Neural progenitor cell (in vitro differentiated cells): ENCODE measurements at regions not wholly inside any gene's neighbourhood (a gene's known extent, or its start where the extent isn't known, plus 50 kb on each side); places are given as distances from the start of the nearest gene placed in this dataset.
A peak's percentile ranks its signal among the peaks of the same experiment; 100 is the strongest.

Experiments
- DNase-seq: peaks from one replicate; pipeline ENCODE4 v3.0.0-alpha.2; 2016; ENCODE audit warnings: low spot score
- H2AFZ ChIP-seq: fragments of 200-600 bp; sonication (generic); replicated peaks from 2 replicates; pipeline ENCODE4 v1.6.1; 2016; ENCODE audit warnings: antibody characterized with exemption
- H3F3A ChIP-seq: fragments of 200-600 bp; sonication (generic); 2 replicates; pipeline ENCODE4 v1.6.1; 2016; ENCODE audit warnings: antibody characterized with exemption, low read depth
- H3K27ac ChIP-seq: fragments of 200-600 bp; sonication (generic); 2 replicates; pipeline ENCODE4 v1.5.1; 2016; ENCODE audit warnings: mild to moderate bottlenecking
- H3K27me3 ChIP-seq: fragments of 200-600 bp; sonication (generic); 2 replicates; pipeline ENCODE4 v1.6.1; 2016; ENCODE audit warnings: mild to moderate bottlenecking, moderate library complexity
- H3K36me3 ChIP-seq: fragments of 200-600 bp; sonication (generic); 2 replicates; pipeline ENCODE4 v1.5.1; 2016
- H3K4me1 ChIP-seq: fragments of 200-600 bp; sonication (generic); 2 replicates; pipeline ENCODE4 v1.6.1; 2016; ENCODE audit warnings: mixed run types
- H3K4me2 ChIP-seq: fragments of 200-600 bp; sonication (generic); 2 replicates; pipeline ENCODE4 v1.6.1; 2016
- H3K4me3 ChIP-seq: fragments of 200-600 bp; sonication (generic); 2 replicates; pipeline ENCODE4 v1.5.1; 2016
- H3K79me2 ChIP-seq: fragments of 200-600 bp; sonication (generic); 2 replicates; pipeline ENCODE4 v1.6.1; 2016; ENCODE audit warnings: low read depth
- H3K9ac ChIP-seq: fragments of 200-600 bp; sonication (generic); 2 replicates; pipeline ENCODE4 v1.6.1; 2016
- H3K9me3 ChIP-seq: fragments of 200-600 bp; sonication (generic); 2 replicates; pipeline ENCODE4 v1.5.1; 2016; ENCODE audit warnings: low read depth
- H4K20me1 ChIP-seq: fragments of 200-600 bp; sonication (generic); 2 replicates; pipeline ENCODE4 v1.6.1; 2016; ENCODE audit warnings: low read depth
- H3K27ac Mint-ChIP-seq: 3 replicates; pipeline ENCODE4 v1.8.0; 2021; ENCODE audit warnings: mixed read lengths
- H3K27me3 Mint-ChIP-seq: 2 replicates; pipeline ENCODE4 v1.8.0; 2022; ENCODE audit warnings: low read depth, mild to moderate bottlenecking, inconsistent platforms, moderate library complexity, mixed read lengths; ENCODE audit not compliant: insufficient read depth
- H3K36me3 Mint-ChIP-seq: 3 replicates; pipeline ENCODE4 v1.8.0; 2021; ENCODE audit warnings: mixed read lengths
- H3K4me1 Mint-ChIP-seq: 3 replicates; pipeline ENCODE4 v1.8.0; 2021; ENCODE audit warnings: mixed read lengths
- H3K4me3 Mint-ChIP-seq: 3 replicates; pipeline ENCODE4 v1.8.0; 2021; ENCODE audit warnings: mild to moderate bottlenecking, moderate library complexity, mixed read lengths
- H3K9me3 Mint-ChIP-seq: 3 replicates; pipeline ENCODE4 v1.8.0; 2020; ENCODE audit warnings: mixed read lengths
- EZH2 ChIP-seq: fragments of 200-600 bp; sonication (generic); IDR thresholded peaks from 2 replicates; pipeline ENCODE4 v1.6.1; 2017; ENCODE audit warnings: antibody characterized with exemption, mild to moderate bottlenecking, moderate library complexity
- EZH2phosphoT487 ChIP-seq: fragments of 200-600 bp; sonication (generic); IDR thresholded peaks from 2 replicates; pipeline ENCODE4 v1.6.1; 2017; ENCODE audit warnings: antibody characterized with exemption
- TF ChIP-seq, protein P1 (sequence below): fragments of 200-600 bp; sonication (generic); IDR thresholded peaks from 2 replicates; pipeline ENCODE4 v1.5.1; 2017; ENCODE audit warnings: antibody characterized with exemption, mild to moderate bottlenecking

DNA sequence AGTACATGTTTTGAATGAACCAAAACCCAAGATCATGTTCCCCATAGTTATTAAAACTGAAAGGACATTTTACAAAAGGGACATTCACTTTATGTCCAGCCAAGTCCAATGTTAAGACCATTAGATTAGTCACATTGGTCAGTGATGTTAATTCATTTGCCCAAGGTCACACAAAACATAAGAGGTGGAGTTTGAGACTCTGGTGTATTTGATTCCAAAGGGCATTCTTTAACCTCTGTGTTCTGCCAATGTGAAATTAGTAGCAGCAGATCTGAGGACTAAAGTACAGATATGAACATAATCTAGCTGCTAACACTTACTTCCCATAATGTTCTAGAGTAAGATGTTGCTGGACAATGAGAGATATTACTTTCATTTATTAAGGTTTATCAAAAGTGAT lies 425.6 kb downstream of the TUSC7 start:
- no peaks in the 10 kb centered on the region for H4K20me1 ChIP-seq
- TF ChIP-seq EZH2 (no peak), EZH2phosphoT487 (no peak)
- TF ChIP-seq, protein P1, sequence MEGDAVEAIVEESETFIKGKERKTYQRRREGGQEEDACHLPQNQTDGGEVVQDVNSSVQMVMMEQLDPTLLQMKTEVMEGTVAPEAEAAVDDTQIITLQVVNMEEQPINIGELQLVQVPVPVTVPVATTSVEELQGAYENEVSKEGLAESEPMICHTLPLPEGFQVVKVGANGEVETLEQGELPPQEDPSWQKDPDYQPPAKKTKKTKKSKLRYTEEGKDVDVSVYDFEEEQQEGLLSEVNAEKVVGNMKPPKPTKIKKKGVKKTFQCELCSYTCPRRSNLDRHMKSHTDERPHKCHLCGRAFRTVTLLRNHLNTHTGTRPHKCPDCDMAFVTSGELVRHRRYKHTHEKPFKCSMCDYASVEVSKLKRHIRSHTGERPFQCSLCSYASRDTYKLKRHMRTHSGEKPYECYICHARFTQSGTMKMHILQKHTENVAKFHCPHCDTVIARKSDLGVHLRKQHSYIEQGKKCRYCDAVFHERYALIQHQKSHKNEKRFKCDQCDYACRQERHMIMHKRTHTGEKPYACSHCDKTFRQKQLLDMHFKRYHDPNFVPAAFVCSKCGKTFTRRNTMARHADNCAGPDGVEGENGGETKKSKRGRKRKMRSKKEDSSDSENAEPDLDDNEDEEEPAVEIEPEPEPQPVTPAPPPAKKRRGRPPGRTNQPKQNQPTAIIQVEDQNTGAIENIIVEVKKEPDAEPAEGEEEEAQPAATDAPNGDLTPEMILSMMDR: no peak
- H3K4me3 ChIP-seq: no peak overlapping the region
- H3K9ac ChIP-seq: no peak overlapping the region
- H3K27ac ChIP-seq: no peak overlapping the region
- no peaks in the 10 kb centered on the region for H3K79me2 ChIP-seq
- no peaks in the 10 kb centered on the region for H3F3A ChIP-seq
- no peaks in the 10 kb centered on the region for H3K4me1 ChIP-seq
- Mint-ChIP-seq H3K27me3 (no peaks in the 10 kb centered on the region), H3K4me1 (peaks cover 32% of the 10 kb centered on the region), H3K27ac (no peak overlapping the region), H3K4me3 (no peak overlapping the region), H3K9me3 (no peaks in the 10 kb centered on the region), H3K36me3 (no peaks in the 10 kb centered on the region)
- H3K36me3 ChIP-seq: no peaks in the 10 kb centered on the region
- no peaks in the 10 kb centered on the region for H3K9me3 ChIP-seq
- H3K4me2 ChIP-seq: no peak overlapping the region
- DNase-seq: no peak
- H2AFZ ChIP-seq: no peak overlapping the region
- H3K27me3 ChIP-seq: no peaks in the 10 kb centered on the region

DNA sequence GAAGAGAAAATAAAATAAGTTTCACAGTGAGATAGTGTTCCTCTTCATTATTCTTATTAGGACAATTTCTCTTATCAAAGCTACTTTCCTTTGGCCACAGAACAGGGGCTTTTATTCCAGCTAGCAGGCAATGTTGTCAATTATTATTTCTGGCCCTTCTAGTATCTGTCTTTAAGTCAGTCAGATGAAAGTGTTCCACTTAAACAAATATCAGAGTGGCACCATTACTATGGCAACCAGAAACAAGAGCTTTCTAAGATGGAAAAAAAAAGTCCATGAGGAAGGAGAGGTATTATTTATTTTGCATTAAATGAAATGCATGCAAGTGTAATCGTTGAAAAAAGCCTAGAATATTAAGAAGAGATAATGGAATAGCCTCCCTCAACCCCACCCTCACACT lies 426.4 kb downstream of the TUSC7 start:
- Histone ChIP-seq H4K20me1 (no peaks in the 10 kb centered on the region), H3K27ac (no peak overlapping the region), H3K9me3 (no peaks in the 10 kb centered on the region), H3K27me3 (no peaks in the 10 kb centered on the region), H3K4me1 (no peaks in the 10 kb centered on the region), H3K9ac (no peak overlapping the region), H3K4me3 (no peak overlapping the region), H3K79me2 (no peaks in the 10 kb centered on the region), H3F3A (no peaks in the 10 kb centered on the region), H2AFZ (no peak overlapping the region), H3K4me2 (no peak overlapping the region), H3K36me3 (no peaks in the 10 kb centered on the region)
- Mint-ChIP-seq H3K36me3 (no peaks in the 10 kb centered on the region), H3K27ac (no peak overlapping the region), H3K9me3 (no peaks in the 10 kb centered on the region), H3K27me3 (no peaks in the 10 kb centered on the region), H3K4me1 (peaks cover 29% of the 10 kb centered on the region), H3K4me3 (no peak overlapping the region)
- no peak for DNase-seq
- TF ChIP-seq EZH2phosphoT487 (no peak), EZH2 (no peak)
- TF ChIP-seq, protein P1: no peak

DNA sequence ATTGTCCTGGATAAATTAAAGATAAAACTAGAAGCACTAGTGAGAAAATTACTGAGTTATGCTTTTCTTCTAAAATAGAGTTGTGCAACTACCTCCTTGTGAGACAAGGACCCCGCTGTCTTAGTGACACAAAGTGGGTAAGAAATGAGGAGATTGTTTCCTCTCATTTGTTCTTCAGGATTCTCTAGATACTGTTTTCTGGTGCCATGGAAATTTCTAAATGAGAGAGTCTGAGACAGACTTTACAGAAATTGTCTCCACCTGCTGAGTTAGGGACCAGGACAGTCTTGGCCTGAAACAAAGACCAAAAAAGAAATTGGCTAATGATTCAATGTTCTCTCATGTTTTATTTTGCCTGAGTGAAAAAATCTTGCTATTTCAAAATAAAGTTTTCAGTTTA lies 427.5 kb downstream of the TUSC7 start:
- no peak overlapping the region for H3K4me3 ChIP-seq
- no peaks in the 10 kb centered on the region for H3K27me3 ChIP-seq
- H3K4me1 ChIP-seq: no peaks in the 10 kb centered on the region
- no peaks in the 10 kb centered on the region for H3F3A ChIP-seq
- Mint-ChIP-seq H3K27ac (peak overlapping the region; percentile 60), H3K9me3 (no peaks in the 10 kb centered on the region), H3K4me1 (peaks cover 23% of the 10 kb centered on the region), H3K4me3 (no peak overlapping the region), H3K36me3 (no peaks in the 10 kb centered on the region), H3K27me3 (no peaks in the 10 kb centered on the region)
- no peaks in the 10 kb centered on the region for H3K9me3 ChIP-seq
- H4K20me1 ChIP-seq: no peaks in the 10 kb centered on the region
- TF ChIP-seq, protein P1: no peak
- TF ChIP-seq EZH2 (no peak), EZH2phosphoT487 (no peak)
- peak overlapping the region; percentile 5 for H2AFZ ChIP-seq
- no peaks in the 10 kb centered on the region for H3K79me2 ChIP-seq
- H3K4me2 ChIP-seq: no peak overlapping the region
- DNase-seq: no peak
- H3K9ac ChIP-seq: no peak overlapping the region
- no peak overlapping the region for H3K27ac ChIP-seq
- H3K36me3 ChIP-seq: no peaks in the 10 kb centered on the region

DNA sequence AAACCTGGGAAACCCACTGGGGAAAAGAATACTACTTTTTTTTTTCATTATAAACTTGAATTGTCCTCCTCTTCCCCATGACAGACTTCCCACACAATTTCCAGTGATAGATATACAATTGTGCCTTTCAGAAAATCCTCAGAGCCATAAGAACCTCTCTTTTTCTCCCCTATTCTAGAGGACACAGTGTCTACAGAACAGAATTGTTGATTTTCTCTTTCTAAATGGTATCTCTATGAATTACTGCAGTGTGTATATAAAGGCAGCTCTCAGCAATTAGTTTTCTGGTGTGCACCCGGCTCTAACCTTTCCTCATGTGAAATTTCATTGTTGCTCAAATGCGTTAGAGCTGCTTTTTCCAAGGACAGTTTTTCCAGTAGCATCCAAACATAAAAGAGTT lies 430.1 kb downstream of the TUSC7 start:
- H3K27me3 ChIP-seq: no peaks in the 10 kb centered on the region
- no peaks in the 10 kb centered on the region for H3F3A ChIP-seq
- no peak overlapping the region for H3K4me3 ChIP-seq
- H3K79me2 ChIP-seq: no peaks in the 10 kb centered on the region
- no peaks in the 10 kb centered on the region for H4K20me1 ChIP-seq
- Mint-ChIP-seq H3K27ac (no peak overlapping the region), H3K9me3 (no peaks in the 10 kb centered on the region), H3K27me3 (peaks cover 2% of the 10 kb centered on the region), H3K4me1 (peaks cover 26% of the 10 kb centered on the region), H3K4me3 (no peak overlapping the region), H3K36me3 (no peaks in the 10 kb centered on the region)
- no peaks in the 10 kb centered on the region for H3K9me3 ChIP-seq
- H3K27ac ChIP-seq: no peak overlapping the region
- H3K9ac ChIP-seq: no peak overlapping the region
- H2AFZ ChIP-seq: no peak overlapping the region
- DNase-seq: no peak
- H3K36me3 ChIP-seq: no peaks in the 10 kb centered on the region
- TF ChIP-seq EZH2phosphoT487 (no peak), EZH2 (no peak)
- TF ChIP-seq, protein P1: no peak
- no peak overlapping the region for H3K4me2 ChIP-seq
- no peaks in the 10 kb centered on the region for H3K4me1 ChIP-seq
